Choroid plexus epithelial cell (primary cell): ENCODE measurements at regions not wholly inside any gene's neighbourhood (a gene's known extent, or its start where the extent isn't known, plus 50 kb on each side); places are given as distances from the start of the nearest gene placed in this dataset.

Source experiments
- DNase-seq: peaks from one replicate; pipeline ENCODE4 v3.0.0-alpha.2; 2010; ENCODE audit warnings: low read depth
- H3K4me3 ChIP-seq: 2 replicates; pipeline ENCODE4 v1.5.1; 2011; ENCODE audit warnings: low read depth, mild to moderate bottlenecking, control low read depth, low read length, moderate library complexity
- CTCF ChIP-seq: conservative IDR thresholded peaks from 2 replicates; pipeline ENCODE4 v1.5.1; 2011; ENCODE audit warnings: low read depth, mild to moderate bottlenecking, control low read depth, inconsistent platforms, low read length, moderate library complexity

GRCh38 chr15:98144388-98144787, 183.9 kb downstream of the ARRDC4 start:
- no peak overlapping the region for H3K4me3 ChIP-seq
- no peak for DNase-seq
- no peak for TF ChIP-seq CTCF

GRCh38 chr15:98146031-98146820, 185.7 kb downstream of the ARRDC4 start:
- H3K4me3 ChIP-seq: no peak overlapping the region
- DNase-seq: no peak
- no peak for TF ChIP-seq CTCF

GRCh38 chr15:98147415-98147814, 186.9 kb downstream of the ARRDC4 start:
- H3K4me3 ChIP-seq: no peak overlapping the region
- TF ChIP-seq CTCF: no peak
- no peak for DNase-seq

- no peak for DNase-seq
- TF ChIP-seq CTCF: no peak
- H3K4me3 ChIP-seq: no peak overlapping the region
Observed at GRCh38 chr15:98150084-98150483, 189.6 kb downstream of the ARRDC4 start.

GRCh38 chr15:98150536-98150935, 190.0 kb downstream of the ARRDC4 start:
- no peak overlapping the region for H3K4me3 ChIP-seq
- no peak for TF ChIP-seq CTCF
- no peak for DNase-seq

GRCh38 chr15:98151096-98151495, 190.6 kb downstream of the ARRDC4 start:
- DNase-seq: no peak
- TF ChIP-seq CTCF: no peak
- no peak overlapping the region for H3K4me3 ChIP-seq

- DNase-seq: peak; percentile 11
- no peak overlapping the region for H3K4me3 ChIP-seq
- TF ChIP-seq CTCF: no peak
Observed at GRCh38 chr15:98152156-98152555, 191.7 kb downstream of the ARRDC4 start.
